ENCODE measurements at regions not wholly inside any gene's neighbourhood (a gene's known extent, or its start where the extent isn't known, plus 50 kb on each side); places are given as distances from the start of the nearest gene placed in this dataset.

DNA sequence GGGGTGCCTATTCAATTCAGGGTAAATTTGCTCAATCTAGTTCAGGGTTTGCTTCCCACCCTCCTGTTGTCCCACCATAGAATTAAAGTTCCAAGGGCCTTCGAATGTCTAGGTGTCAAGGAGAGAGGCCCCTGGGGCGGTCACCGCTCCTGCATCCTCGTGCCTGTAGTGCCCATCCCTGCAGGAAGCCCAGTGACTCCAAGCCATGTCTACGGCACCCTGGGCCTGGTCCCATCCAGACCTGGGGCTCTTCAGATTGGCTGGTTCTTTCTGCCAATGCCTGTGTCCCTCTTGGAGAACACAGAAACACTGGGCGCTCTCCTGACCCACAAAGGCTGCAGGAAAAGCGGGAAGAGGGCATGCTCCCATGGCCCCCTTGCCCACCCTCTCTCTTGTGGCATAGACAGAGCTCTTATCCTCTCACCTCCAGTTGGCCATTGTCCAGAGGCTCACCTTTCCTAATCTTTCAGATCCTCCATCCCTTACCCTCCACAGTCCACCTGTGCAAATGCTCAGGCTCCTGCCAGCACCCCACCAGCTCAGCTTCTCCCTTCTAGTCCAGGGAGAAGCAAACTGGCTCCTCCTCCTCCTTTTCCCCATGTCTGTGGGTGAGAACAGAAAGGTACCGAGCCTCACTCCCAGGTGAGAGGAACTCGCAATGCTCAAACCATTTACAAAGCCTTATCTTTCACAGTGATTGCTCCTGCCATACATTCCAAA lies 253.0 kb upstream of the IRX2 start:
- no peak for DNase-seq

DNA sequence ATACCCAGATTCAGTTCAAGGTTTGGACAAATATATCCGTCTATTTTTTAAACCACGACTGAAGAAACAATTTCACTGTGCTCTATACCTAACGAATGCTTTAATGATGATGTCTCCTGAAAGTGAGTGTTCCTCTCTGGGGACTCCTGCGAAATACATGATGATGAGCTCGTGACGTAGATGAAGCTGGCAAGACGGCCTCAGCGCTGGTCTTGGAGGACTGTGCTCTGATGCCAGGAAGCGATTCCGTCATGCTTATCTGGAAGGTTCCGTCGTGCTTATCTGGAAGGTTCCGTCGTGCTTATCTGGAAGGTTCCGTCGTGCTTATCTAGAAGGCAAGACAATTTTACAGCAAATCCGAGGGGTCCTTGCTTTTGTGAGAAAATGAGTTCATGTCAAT lies 250.8 kb upstream of the IRX2 start:
- DNase-seq, result no peak

- no peak for DNase-seq
These were observed 249.2 kb upstream of the IRX2 start for GRCh38 chr5:3000631-3001030.

DNA sequence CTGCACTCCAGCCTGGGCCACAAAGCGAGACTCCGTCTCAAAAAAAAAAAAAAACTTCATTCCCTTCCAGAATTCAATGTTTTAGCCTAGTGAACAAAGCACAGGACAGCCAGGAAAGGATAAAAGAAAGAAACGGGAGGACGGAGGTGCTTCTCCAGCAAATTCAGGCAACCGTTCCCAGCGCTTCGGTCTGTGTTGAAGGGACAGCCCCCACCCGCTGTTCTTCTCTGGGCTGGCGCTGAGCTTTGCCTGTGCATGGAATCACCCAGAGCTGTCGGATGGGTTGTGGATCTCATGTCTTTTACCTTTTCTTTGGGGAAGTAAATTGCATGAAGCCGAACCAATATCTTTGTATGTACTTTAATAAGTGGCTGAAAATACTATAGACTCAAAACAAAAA lies 248.4 kb upstream of the IRX2 start:
- DNase-seq, result no peak

GRCh38 chr5:2998106-2998505 lies 246.6 kb upstream of the IRX2 start:
- DNase-seq, result no peak

DNA sequence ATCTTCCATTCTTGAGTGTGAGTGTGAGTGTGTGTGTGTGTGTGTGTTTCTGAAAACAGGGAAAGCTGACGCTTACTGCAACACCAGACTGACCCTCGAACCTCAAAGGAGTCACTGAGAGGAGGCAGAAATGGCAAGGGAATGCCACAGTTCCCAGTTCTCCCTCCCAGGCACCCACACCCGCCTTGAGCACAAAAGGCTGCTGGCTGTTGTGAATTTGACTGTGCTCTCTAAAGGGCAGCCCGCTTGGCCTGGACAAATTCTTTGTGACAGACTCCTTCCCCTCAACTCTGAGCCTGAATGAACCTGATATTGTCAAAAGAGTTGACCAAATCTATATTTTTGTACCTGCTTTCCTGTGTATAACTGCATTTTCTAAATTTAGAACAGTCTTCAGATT lies 245.7 kb upstream of the IRX2 start:
- no peak for DNase-seq

DNA sequence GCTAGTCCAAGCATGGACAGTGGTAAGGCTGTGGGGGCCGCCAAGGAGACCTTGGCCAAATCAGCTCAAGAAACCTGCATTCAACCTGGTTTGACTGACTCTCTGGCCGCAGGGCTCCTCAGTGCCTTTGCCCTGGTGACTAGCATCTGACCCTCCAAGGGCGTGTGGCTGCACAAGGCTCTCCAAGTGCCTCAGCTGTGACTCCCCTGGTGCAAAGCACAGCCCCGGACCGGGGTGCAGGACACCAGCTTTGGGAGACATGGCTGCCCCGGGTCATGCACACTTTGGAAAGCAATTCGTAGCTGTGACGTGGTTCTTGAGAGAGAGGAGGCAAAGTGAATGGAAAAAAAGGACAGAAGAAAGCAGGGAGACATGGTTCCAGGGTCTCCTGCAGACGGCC lies 245.2 kb upstream of the IRX2 start:
- no peak for DNase-seq

DNA sequence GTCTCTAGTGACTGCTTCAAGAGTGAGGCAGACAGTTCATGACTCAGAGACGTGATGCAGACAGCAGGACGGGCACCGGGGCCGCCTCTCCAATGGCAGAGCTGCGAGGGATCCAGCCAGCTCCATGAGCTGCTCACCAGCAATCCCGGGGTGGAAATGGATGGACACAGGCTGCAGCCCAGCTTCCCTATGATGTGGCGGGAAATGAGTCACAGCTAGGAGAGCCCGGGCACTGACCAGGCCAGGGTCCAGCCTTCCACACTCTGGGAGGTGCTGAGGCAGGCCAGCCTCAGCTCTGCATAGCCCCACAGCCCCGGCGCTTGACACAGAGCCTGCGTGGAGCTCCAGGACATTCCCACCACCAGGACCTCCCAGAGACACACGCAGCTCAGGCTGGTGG lies 244.8 kb upstream of the IRX2 start:
- DNase-seq, result no peak

DNA sequence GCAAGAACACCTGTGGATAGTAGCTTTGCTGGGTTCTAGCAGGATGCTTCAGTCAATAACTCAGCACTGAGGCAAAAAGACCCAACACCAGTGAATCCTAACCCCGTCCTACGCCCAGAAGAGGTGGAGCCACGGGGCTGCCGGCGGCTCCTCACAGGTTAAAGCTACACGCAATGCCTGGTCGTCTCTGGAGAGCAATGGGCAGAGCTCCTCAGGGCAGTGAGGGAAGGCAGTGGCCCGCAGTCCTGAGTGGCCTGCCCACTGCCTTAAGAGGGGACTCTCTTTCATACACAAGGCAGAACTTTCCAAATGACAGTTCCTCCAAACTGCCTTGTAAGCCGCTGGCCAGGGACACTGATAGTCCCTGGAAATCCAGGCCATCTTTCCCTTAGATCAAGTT lies 244.2 kb upstream of the IRX2 start:
- DNase-seq, result no peak

- no peak for DNase-seq
These were observed 243.6 kb upstream of the IRX2 start for GRCh38 chr5:2995035-2995434.

GRCh38 chr5:2993771-2994170 lies 242.3 kb upstream of the IRX2 start:
- DNase-seq, result no peak

DNA sequence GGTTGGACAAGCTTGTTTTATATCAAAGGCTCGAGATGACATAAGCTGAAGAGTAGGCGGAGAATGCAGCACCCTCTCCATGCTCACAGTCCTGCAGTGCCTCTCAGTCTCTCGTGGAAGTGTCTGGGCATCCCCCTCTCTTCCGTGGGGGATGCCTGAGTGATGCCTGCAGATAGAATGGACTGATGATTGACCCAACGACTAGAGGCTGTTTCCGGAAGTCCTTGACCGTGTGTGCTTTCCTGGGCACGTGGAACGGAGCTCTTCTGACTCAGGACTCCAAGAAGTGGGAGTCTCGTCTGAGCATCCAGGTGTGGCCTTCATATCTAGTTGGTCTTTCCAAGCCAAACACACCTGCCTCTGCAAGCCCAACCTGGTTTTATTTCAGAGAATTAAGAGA lies 241.8 kb upstream of the IRX2 start:
- DNase-seq, result no peak

- no peak for DNase-seq
These were observed 241.3 kb upstream of the IRX2 start for GRCh38 chr5:2992806-2993205.

DNA sequence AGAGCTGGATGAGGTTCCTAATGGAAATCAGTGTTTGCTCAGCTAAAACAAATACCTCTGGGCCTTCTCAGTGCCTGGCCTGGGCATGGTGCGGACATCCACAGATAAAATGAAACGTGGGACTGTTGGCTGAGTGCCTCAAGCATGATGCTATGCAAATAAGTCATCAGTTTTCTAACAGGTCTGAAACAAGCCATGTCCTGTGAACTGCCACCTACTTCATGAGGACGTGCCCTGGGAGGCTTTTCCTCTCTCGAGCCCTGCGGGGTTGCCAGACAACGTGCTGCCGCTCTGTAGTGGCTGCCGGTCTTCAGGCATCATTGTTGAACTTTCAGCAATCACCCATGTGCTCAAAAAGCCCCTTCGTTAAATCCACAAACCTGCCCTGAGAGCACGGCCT lies 240.4 kb upstream of the IRX2 start:
- no peak for DNase-seq

DNA sequence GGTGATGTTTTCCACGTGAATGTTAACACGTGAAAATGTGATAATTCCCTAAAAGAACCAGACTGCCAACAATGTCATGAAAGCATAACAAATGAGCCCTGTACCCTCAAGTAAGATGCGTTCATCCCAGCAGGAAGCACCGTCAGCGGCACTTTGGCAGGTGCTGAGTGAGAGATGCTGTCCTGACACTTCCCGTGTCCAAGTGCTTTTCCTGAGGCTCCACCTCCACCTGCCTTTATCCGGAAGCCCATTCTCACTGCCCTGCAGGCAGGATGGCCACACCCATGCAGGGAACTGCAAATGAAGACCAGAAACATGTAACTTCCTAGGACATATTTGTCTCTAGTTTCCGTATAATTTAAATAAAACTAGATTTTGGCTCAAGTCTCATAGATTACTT lies 238.0 kb upstream of the IRX2 start:
- DNase-seq, result no peak

DNA sequence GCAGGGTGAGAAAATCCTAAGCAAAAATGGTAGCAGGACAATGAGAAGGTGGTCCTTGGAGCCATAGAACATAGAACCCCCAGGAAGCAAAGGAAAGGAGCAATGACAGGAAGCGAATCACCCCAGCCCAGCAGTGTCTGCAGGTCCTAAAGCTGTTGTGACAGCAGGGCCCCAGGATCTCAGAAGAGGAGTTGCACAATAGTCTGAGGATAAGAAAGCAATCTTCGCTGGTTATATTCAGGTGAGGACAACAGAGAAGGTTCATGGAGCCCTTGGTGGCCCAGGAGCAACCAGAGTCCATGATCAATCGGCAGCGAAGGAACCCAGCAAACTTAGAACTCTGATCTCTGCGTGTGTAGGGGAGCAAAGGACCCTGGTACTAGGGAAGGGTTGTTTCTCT lies 234.8 kb upstream of the IRX2 start:
- no peak for DNase-seq

GRCh38 chr5:2985718-2986117 lies 234.2 kb upstream of the IRX2 start:
- DNase-seq, result no peak

- no peak for DNase-seq
These were observed 232.3 kb upstream of the IRX2 start for GRCh38 chr5:2983583-2984300.

DNA sequence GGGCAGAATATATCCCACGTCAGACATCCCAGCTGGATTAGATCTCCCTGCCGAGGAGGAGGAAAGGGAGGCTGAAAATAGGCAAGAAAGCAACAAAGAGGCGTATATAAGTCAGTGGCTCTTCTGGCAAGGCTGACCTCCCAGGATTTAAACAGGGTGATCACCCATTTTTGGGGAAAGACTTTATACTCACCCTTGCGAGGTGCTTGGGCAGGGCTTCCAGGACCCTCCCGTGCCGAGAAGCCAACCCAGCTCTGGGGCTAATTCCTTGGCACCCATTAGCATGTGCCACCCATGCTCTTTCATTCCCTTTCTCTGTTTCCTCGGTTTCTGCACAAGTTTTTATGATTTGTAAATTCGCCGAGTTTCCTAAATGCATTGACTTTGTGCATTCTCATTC lies 230.2 kb upstream of the IRX2 start:
- no peak for DNase-seq

DNA sequence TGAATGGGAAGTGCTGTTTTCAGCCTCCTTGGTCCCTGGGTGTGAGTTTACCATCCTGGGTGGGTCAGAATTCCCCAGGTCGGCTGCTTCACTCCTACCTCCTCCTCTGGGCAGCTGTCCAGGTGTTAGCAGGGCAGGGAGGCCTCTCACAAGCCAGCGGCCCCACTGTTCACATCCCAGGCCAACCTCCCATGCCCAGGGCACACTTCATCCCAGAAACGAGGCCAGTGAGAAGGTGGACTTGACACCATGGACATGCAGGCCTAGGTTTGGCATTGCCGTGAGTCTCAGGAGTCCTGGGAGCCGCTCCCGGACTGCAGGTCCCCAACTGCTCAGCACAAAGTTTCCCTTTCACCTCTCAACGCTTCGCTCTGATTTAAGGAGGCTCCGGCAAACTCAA lies 229.6 kb upstream of the IRX2 start:
- DNase-seq, result no peak

DNA sequence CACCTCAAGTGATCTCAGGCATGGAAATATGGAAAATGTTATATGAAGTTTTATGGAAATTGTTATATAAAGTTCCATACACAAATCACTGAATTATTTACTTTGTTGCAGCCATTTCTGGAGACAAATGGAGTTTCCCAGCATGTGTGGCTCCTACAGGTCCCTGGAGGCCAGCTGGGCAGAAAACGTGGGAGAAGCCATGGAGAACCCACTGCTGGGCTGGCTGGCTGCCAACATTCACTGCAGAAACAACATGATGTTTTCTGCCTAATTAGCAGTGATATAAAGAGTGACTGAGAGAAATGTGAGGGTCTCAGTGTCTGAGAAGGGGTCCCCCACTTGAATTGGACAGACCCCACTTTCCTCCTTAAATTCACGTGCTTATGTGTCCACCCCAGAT lies 208.8 kb upstream of the IRX2 start:
- no peak for DNase-seq

DNA sequence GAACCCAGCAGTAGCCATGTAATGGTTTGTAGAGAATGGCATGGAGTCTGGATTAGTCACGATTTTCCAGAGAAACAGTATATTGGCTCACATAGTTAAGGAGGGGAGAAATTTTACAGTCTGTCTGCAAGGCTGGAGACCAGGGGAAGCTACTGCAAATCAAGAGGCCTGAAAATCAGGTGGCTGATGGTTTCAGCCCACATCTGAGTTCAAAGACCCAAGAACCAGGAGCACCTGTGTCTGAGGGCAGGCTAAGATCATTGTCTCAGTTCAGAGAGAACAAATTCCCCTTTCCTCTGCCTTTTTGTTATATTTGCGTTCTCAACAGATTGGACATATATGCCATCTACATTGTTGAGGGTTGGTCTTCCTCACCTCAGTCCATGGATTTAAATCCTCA lies 207.5 kb upstream of the IRX2 start:
- no peak for DNase-seq

- no peak for DNase-seq
These were observed 197.4 kb upstream of the IRX2 start for GRCh38 chr5:2948875-2949274.

- no peak for DNase-seq
These were observed 194.8 kb upstream of the IRX2 start for GRCh38 chr5:2946315-2946714.

DNA sequence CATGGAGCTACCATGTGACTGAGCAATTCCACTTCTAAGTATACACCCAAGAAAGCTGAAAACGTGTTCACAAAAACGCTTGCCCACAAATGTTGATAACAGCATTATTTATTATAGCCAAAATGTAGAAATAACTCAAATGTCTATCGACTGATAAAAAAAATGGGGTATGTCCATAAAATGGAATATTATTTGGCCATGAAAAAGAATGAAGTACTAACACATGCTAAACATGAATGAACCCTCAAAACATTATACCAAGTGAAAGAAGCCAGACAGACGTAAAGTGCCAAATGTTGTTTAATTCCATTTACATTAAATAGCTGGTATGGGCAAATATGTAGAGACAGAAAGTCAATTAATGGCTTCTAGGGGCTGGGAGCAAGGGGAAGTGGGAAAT lies 184.9 kb upstream of the IRX2 start:
- DNase-seq, result no peak
